Tibial nerve (tissue), 4 donors: ENCODE measurements at regions not wholly inside any gene's neighbourhood (a gene's known extent, or its start where the extent isn't known, plus 50 kb on each side); places are given as distances from the start of the nearest gene placed in this dataset.

Experiments used
- EP300 ChIP-seq, 2 donors: sonication (generic); formaldehyde crosslinking; IDR thresholded peaks; one replicate each; pipeline ENCODE4 v1.6.1; 2017; ENCODE audit warnings: antibody characterized with exemption in 2 of 2, mild to moderate bottlenecking in 1 of 2
- POLR2A ChIP-seq, 2 donors: fragments of 450-650 bp; IDR thresholded peaks; one replicate each; pipeline ENCODE4 v1.6.1; 2017; ENCODE audit warnings: antibody characterized with exemption in 2 of 2, mild to moderate bottlenecking in 2 of 2, moderate library complexity in 2 of 2
- TF ChIP-seq, protein P1 (sequence below), 5 experiments: fragments of 200-600 bp in 3 of 5; fragments of 450-650 bp in 2 of 5; sonication (generic) in 3 of 5; IDR thresholded peaks; one replicate each; pipeline ENCODE4 v1.5.1; 2016 to 2019; ENCODE audit warnings: antibody characterized with exemption in 5 of 5, mild to moderate bottlenecking in 3 of 5, moderate library complexity in 2 of 5

DNA sequence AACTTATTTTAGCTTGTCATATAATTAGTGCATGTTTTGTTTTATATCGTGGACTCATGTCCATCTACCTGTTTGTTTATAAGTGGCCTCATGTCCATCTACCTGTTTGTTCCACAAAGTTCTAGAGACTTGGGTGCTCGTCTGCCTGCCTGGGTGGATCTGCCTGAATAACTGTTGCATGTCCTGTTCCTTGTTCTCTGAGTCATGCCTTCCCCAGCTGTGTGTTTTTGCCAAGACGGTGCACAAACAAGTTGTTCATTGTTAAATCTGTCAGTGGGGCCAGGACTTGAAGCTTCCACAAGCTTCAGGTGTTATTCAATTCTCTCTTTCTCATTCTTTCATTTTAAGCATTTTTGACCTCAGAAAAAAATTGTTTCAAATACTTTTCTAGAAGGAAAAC is 358.0 kb upstream of the CITED2 start:
- TF ChIP-seq POLR2A (IDR thresholded peaks at IDR 0.05) (no peak), EP300 (IDR thresholded peaks at IDR 0.05) (no peak)
- TF ChIP-seq, protein P1, sequence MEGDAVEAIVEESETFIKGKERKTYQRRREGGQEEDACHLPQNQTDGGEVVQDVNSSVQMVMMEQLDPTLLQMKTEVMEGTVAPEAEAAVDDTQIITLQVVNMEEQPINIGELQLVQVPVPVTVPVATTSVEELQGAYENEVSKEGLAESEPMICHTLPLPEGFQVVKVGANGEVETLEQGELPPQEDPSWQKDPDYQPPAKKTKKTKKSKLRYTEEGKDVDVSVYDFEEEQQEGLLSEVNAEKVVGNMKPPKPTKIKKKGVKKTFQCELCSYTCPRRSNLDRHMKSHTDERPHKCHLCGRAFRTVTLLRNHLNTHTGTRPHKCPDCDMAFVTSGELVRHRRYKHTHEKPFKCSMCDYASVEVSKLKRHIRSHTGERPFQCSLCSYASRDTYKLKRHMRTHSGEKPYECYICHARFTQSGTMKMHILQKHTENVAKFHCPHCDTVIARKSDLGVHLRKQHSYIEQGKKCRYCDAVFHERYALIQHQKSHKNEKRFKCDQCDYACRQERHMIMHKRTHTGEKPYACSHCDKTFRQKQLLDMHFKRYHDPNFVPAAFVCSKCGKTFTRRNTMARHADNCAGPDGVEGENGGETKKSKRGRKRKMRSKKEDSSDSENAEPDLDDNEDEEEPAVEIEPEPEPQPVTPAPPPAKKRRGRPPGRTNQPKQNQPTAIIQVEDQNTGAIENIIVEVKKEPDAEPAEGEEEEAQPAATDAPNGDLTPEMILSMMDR (IDR thresholded peaks at IDR 0.05), result no peak
